ENCODE measurements at regions not wholly inside any gene's neighbourhood (a gene's known extent, or its start where the extent isn't known, plus 50 kb on each side); places are given as distances from the start of the nearest gene placed in this dataset.
"Not testable (repeated sequence)": the region's sequence is repeated elsewhere in the genome, so short reads cannot be mapped to it uniquely, and the experiment has no call there.

- no peak for DNase-seq
Observed at GRCh38 chr2:176885001-176885643, 327.5 kb upstream of the HNRNPA3 start.

DNA sequence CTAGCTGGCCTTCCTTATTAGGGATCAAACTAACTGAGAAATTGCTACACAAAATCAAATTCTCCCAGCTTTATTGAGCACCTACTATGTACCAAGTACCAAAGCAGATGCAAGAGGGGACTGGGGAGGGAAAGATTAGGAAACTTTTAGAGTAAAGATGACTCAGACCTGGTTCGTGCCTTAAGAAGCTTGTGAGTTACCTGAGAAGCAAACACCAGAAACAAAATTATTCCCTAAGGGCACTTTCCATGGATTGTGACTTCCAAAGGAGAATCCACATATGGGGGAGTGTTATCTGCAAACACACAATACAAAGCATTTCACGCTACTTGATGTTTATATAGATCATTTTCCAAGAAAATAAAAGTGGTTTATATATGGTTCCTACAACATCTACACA lies 326.9 kb upstream of the HNRNPA3 start:
- no peak for DNase-seq

- no peak for DNase-seq
Observed at GRCh38 chr2:176891105-176891504, 321.5 kb upstream of the HNRNPA3 start.

DNA sequence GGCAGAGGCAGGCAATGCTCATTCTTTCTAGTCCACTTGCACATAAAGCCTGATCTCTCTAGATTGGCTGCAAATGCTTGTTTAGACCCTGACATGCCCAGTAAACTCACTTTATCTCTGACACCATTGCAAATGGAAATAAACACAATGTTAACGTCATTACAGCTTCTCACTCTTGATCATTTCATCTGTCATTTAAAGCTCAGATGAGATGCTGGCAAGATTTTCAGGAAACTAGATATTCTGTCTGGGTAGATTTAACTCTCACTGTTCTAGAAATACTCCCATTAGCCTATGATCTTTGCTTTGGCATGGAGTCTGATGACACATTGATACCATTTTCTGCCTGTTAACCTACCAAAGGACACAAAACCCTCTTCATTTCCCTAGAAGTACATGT lies 320.7 kb upstream of the HNRNPA3 start:
- DNase-seq, result no peak

DNA sequence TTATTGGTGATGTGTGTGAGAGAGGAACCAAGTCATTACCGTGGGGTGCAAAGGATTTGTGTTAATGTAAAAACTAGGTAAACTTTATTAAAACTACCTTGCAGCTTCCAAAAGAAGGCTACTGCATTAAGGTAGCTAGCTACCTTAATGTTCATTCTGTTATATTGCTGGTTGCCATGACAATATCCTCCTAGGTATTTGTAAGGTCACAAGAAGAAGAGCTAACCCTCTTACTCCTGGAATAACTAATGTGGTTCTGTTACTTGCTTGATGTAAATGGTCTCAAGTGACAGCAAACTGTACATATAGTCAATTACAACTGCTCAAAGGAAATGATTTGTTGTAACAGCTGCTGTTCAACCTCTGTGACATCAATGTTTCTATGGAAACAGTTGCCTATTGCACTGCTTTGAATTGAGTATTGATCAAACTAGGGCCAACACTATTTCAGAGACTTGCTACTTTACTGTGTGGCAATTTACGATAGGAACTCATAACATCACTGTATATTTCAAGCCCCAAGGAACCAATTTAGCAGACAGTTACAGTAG lies 319.8 kb upstream of the HNRNPA3 start:
- DNase-seq, result no peak

GRCh38 chr2:176895158-176895557 lies 317.4 kb upstream of the HNRNPA3 start:
- no peak for DNase-seq

DNA sequence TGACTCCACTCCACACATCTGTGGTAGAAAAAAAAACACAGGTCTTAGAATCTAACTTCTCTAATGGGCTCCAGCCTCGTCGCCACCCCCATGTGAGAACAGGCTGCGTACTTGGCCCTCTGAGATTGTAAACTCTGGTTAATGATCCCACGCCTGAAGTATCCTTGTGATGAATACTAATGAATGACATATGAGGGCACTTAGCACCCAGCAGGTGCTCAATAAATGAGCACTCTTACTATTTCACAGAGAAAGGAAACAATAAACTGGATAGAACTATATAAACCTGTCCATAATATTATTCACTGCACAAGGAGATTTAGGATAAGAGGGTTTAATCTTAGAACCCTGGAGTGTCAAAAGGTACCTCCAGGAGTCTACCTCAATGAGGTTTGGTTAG lies 310.1 kb upstream of the HNRNPA3 start:
- no peak for DNase-seq

DNA sequence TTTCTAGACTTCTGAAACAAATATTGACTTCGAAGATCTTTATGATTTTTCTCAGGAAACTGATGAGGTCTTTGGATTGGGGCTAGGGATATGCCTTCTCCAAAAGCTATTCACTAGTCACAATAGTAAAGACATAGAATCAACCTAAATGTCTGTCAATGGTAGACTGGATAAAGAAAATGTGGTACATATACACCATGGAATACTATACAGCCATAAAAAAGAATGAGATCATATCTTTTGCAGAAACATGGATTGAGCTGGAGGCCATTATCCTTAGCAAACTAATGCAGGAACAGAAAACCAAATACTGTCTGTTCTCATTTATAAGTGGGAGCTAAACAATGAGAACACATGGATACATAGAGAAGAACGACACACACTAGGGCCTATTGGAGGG lies 308.5 kb upstream of the HNRNPA3 start:
- DNase-seq, result not testable (repeated sequence)

GRCh38 chr2:176907341-176907740 lies 305.3 kb upstream of the HNRNPA3 start:
- DNase-seq, result no peak

- no peak for DNase-seq
Observed at GRCh38 chr2:176910828-176911227, 301.8 kb upstream of the HNRNPA3 start.

- DNase-seq, result no peak
Observed at GRCh38 chr2:176913955-176914354, 298.6 kb upstream of the HNRNPA3 start.

DNA sequence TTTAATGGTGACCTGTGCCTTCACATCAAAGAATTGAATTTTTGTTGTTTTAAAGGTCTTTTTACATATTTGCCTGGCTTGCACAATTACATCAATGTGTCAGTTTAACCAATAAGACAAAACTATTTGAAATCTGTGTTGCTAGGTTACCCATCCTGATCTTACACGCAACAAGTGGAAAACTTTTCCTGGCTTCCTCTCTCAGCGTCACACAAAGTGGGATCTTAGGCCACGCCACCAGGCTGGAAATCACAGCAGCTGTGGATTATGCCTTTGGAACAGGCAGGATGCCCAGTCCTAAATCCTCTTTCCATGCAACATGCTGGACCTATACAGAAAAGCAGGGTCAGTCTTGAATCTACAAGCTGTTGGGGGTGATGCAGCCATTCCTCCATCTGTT lies 298.2 kb upstream of the HNRNPA3 start:
- no peak for DNase-seq

DNA sequence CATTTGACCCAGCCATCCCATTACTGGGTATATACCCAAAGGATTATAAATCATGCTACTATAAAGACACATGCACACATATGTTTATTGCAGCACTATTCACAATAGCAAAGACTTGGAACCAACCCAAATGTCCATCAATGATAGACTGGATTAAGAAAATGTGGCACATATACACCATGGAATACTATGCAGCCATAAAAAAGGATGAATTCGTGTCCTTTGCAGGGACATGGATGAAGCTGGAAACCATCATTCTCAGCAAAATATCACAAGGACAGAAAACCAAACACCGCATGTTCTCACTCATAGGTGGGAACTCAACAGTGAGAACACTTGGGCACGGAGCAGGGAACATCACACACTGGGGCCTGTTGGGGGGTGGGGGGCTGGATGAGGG lies 290.0 kb upstream of the HNRNPA3 start:
- not testable (repeated sequence) for DNase-seq

DNA sequence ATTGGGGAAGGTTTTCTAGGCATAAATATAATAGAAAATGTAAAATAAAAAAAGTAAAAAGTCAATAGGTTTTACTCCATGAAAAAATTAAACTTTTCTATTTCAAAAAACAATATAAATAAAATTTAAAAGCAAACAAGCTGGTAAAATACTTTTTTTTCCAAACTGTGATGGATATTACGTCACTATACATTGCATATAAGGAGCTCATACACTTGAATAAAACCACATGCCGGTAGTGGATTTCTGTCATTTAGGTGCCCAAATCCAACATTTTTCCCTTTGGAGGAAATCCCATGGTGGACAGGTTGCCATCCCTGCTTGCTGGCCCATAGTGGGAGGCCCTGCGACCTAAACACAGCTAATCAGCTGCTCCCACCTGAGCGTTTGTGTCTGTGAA lies 289.4 kb upstream of the HNRNPA3 start:
- no peak for DNase-seq

- no peak for DNase-seq
Observed at GRCh38 chr2:176924909-176925534, 287.6 kb upstream of the HNRNPA3 start.

- DNase-seq, result no peak
Observed at GRCh38 chr2:176926453-176926852, 286.1 kb upstream of the HNRNPA3 start.

DNA sequence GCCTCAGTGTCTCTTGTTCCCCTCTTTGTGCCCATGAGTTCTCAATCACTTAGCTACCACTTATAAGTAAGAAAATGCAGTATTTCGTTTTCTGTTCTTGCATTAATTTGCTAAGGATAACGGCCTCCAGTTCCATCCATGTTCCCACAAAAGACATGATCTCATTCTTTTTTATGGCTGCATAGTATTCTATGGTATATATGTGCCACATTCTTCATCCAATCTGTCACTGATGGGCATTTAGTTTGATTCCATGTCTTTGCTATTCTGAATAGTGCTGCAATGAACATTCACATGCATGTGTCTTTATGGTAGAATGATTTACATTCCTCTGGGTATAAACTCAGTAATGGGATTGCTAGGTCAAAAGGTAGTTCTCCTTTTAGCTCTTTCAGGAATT lies 283.2 kb upstream of the HNRNPA3 start:
- not testable (repeated sequence) for DNase-seq

DNA sequence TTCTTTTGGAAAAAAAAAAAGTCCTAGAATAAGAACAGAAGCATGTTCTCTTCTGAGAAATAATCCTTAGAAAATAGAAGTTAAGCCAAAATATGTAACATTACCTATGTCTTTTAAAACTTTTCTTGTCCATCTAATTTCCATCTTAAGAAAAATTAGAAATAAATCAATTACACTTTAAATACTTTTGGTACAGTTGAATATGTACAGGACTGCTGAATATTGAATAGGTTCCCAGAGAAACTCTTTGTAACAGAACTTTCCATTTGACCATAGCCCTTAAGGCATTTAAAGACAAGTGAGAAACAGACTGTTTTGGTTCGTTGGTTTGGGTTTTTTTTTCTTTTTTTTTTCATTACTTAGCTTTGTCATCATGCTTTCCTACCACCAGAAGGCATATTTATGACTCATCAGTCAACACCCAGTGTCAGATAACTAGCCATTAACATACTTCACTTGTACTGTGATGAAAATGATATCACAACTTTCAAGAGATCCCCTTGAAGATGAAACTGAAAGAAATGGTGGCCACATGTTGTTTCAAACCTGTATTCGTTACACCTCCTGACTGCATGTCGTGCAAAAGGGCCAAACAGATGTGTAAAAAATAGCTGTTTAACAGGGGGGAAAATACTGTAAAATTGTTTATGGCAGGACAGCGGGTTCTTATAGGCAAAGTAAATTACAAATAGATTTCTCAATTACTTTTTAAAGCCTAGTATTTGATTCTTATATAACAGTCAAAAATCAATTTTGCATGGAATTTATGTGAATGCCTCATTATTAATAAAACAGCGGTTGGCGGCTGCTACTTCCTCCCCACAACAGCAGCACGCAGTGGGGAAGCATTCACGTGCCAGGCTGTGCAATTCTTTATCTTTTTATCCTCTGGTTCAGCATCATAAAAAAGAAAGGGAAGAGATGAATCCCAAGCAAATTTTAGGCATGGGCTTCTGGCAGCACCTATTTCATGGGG lies 280.7 kb upstream of the HNRNPA3 start:
- peak; percentile 35 for DNase-seq

DNA sequence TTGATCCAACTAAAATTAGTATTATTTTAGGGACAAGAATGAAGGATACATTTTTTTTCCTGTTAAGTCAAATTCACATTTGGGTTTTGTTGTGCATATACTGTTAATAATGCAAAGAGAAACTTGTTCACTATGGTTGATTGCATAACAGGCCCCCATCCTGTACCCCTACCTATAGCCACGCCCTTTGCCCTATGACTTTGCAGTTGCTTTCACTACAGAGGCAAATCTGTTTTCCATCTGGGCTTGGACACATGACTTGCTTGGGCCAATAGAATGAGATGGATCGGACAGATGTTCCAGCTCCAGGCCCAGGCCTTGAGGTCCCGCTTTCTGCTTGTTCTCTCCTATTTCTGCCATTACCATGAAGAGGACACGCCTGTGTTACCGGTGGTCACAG lies 278.5 kb upstream of the HNRNPA3 start:
- DNase-seq, result peak; percentile 13

- no peak for DNase-seq
Observed at GRCh38 chr2:176934869-176935415, 277.7 kb upstream of the HNRNPA3 start.

DNA sequence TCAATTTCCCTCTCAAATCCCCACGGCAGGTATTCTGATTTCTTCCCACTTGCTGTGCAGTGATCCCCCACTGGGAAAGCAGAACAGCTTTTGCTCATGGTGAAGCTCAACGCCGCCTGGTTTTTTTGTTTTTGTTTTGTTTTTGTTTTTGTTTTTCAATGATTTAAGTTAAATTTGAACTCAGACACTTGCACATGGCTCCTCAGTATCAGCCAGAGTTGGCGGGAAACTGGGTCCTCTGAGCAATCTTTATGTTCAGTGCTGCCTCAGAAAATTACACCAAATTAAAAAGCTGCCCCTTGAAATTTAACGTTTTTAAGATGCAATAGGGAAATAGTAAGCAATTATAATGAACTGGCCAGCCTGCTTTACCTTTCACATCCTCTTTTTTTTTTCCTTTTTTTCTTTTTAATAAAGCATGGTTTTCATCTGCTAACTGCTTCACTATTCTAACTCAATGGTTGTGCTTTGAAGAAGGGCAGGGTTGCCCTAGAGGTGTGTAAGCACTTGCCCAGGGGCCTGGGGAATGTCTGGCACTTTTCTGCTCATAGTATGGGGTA lies 277.0 kb upstream of the HNRNPA3 start:
- no peak for DNase-seq

GRCh38 chr2:176936410-176936809 lies 276.2 kb upstream of the HNRNPA3 start:
- peak; percentile 26 for DNase-seq

- DNase-seq, result no peak
Observed at GRCh38 chr2:176944998-176945397, 267.6 kb upstream of the HNRNPA3 start.

Measured in hematopoietic multipotent progenitor cell treated with erythropoietin and hydrocortisone succinate and interleukin-3 and kit ligand, for 4 days (in vitro differentiated cells).